ENCODE measurements at regions not wholly inside any gene's neighbourhood (a gene's known extent, or its start where the extent isn't known, plus 50 kb on each side); places are given as distances from the start of the nearest gene placed in this dataset.

DNA sequence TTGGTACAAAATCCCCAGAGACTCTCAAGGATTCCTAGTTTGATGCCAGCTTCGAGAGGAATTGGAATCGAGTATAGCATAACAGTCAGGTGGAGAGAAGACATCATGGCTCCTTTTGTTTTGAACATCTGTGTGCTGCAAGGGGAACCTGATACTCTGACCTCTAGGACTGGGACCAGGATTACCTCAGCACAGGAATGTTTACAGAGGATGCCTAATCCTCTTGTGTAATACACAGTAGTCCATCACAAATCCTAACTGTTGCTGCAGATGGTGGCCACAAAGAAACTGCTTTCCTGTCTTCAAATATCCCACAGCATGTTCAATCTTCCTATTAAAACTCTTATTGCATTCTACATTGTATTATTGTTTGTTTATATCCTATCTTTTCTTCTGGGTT, 111.8 kb upstream of the PRMT6 start:
- H3K23ac ChIP-seq (ENCODE audit: insufficient read length, low read depth, low read length) = no peak overlapping the region

More for the DNA sequence above, 111.8 kb upstream of the PRMT6 start:
- H3K9me3 Mint-ChIP-seq = no peaks in the 10 kb centered on the region
- H3K4me1 Mint-ChIP-seq = peaks cover 11 to 15% of the 10 kb centered on the region in 2 experiments
- H3K4me2 ChIP-seq (ENCODE audit: insufficient read depth, insufficient read length, low read length) = no peak overlapping the region
- no peaks in the 10 kb centered on the region for H3K36me3 Mint-ChIP-seq (ENCODE audit: insufficient read depth in 1 of 3, low read depth in 3 of 3)
- H3K27ac ChIP-seq (ENCODE audit: insufficient read length, low read depth, low read length) = no peak overlapping the region
- no peak overlapping the region for H2BK5ac ChIP-seq (ENCODE audit: insufficient read length, low read length)
- H3K14ac ChIP-seq (ENCODE audit: insufficient read depth, low read length) = no peak overlapping the region
- H3K79me2 ChIP-seq (ENCODE audit: insufficient read depth, low read length) = no peaks in the 10 kb centered on the region
- no peaks in the 10 kb centered on the region for H4K20me1 ChIP-seq (ENCODE audit: control insufficient read depth, insufficient read depth, insufficient read length)
- no peak overlapping the region for H4K5ac ChIP-seq (ENCODE audit: insufficient read length, low read depth, low read length)
- TF ChIP-seq, protein P1, sequence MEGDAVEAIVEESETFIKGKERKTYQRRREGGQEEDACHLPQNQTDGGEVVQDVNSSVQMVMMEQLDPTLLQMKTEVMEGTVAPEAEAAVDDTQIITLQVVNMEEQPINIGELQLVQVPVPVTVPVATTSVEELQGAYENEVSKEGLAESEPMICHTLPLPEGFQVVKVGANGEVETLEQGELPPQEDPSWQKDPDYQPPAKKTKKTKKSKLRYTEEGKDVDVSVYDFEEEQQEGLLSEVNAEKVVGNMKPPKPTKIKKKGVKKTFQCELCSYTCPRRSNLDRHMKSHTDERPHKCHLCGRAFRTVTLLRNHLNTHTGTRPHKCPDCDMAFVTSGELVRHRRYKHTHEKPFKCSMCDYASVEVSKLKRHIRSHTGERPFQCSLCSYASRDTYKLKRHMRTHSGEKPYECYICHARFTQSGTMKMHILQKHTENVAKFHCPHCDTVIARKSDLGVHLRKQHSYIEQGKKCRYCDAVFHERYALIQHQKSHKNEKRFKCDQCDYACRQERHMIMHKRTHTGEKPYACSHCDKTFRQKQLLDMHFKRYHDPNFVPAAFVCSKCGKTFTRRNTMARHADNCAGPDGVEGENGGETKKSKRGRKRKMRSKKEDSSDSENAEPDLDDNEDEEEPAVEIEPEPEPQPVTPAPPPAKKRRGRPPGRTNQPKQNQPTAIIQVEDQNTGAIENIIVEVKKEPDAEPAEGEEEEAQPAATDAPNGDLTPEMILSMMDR (conservative IDR thresholded peaks at IDR 0.05) = no peak
- no peak overlapping the region for H3K27ac Mint-ChIP-seq
- H3K18ac ChIP-seq (ENCODE audit: insufficient read length, low read depth, low read length) = no peak overlapping the region
- no peak overlapping the region for H4K8ac ChIP-seq (replicated peaks; ENCODE audit: insufficient read length, low read depth, low read length)
- no peaks in the 10 kb centered on the region for H3K23me2 ChIP-seq (ENCODE audit: insufficient read length, low read depth, low read length, poor library complexity, severe bottlenecking)
- H4K91ac ChIP-seq (ENCODE audit: insufficient read length, low read depth, low read length) = no peak overlapping the region
- H2BK12ac ChIP-seq (ENCODE audit: insufficient read length, low read depth, low read length) = no peak overlapping the region
- no peak overlapping the region for H2AK5ac ChIP-seq (ENCODE audit: insufficient read length, low read length)
- DNase-seq = no peak
- no peak overlapping the region for H2BK15ac ChIP-seq (ENCODE audit: low read depth, low read length)
- H2BK20ac ChIP-seq (ENCODE audit: low read depth, low read length, poor library complexity, severe bottlenecking) = no peak overlapping the region
- H3K4me1 ChIP-seq (ENCODE audit: insufficient read depth, low read length) = no peaks in the 10 kb centered on the region; the same call in 1 of the 2 replicates
- no peaks in the 10 kb centered on the region for H3K9me3 ChIP-seq (ENCODE audit: control insufficient read depth, low read depth, low read length)
- no peak overlapping the region for H3K56ac ChIP-seq (ENCODE audit: insufficient read length, low read depth, low read length)
- H3K27me3 Mint-ChIP-seq (ENCODE audit: low read depth) = no peaks in the 10 kb centered on the region
- H3K79me1 ChIP-seq (ENCODE audit: insufficient read depth, low read depth, low read length, poor library complexity, severe bottlenecking) = no peaks in the 10 kb centered on the region
- H3K4me3 Mint-ChIP-seq = no peak overlapping the region
- no peak overlapping the region for H3K4ac ChIP-seq (ENCODE audit: low read depth, low read length)
- no peak overlapping the region for H2AFZ ChIP-seq (ENCODE audit: low read length)
- H3K27me3 ChIP-seq (ENCODE audit: insufficient read depth, low read length) = no peaks in the 10 kb centered on the region
- no peak overlapping the region for H2BK120ac ChIP-seq (ENCODE audit: low read depth, low read length, poor library complexity, severe bottlenecking)
- H3K9ac ChIP-seq (ENCODE audit: extremely low read depth, insufficient read length, low read length) = no peak overlapping the region
- no CpG with 5 or more reads among the region's 2 CpGs for WGBS (ENCODE audit: extremely low coverage, insufficient read length, low lambda C conversion rate)
- H3T11ph ChIP-seq (ENCODE audit: low read length) = no peak overlapping the region

All from H9 (cell line).